Choroid plexus epithelial cell (primary cell): ENCODE measurements at regions not wholly inside any gene's neighbourhood (a gene's known extent, or its start where the extent isn't known, plus 50 kb on each side); places are given as distances from the start of the nearest gene placed in this dataset.

ENCODE experiments used
- DNase-seq: peaks from one replicate; pipeline ENCODE4 v3.0.0-alpha.2; 2010; ENCODE audit warnings: low read depth
- H3K4me3 ChIP-seq: 2 replicates; pipeline ENCODE4 v1.5.1; 2011; ENCODE audit warnings: low read depth, mild to moderate bottlenecking, control low read depth, low read length, moderate library complexity
- CTCF ChIP-seq: conservative IDR thresholded peaks from 2 replicates; pipeline ENCODE4 v1.5.1; 2011; ENCODE audit warnings: low read depth, mild to moderate bottlenecking, control low read depth, inconsistent platforms, low read length, moderate library complexity

DNA sequence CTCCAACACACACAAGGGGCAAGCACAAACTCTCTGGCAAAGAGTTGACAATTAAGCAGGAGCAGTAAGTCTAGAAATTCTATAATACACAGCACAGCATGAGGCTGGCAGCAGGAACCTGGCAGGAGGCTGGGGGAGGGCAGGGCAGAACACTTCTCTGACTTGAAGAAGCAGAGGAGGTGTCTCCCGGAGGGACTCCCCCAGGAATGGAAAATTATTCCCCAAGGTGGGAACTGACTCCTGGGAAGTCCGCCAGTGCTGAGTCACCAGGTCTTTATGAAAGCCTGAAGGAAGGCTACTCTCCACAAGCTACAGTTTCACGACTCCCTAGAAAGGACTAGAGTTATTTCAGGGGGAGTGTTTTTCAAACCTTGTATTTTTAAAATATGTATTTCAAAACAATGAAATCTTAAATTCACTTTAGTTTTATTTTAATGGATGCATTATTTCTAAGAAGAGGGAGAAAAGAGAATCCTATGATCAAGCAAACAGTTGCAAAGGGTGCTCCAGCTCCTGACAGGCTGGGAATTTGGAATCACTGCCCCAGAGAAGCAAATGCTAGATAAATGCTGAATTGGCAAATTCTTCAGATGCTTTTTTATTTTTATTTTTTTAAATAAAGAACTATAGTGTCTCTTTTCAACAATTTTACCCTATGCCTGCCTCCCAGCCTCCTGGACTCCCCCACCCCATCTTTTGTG, 192.8 kb downstream of the LY86 start:
- peak; percentile 58 for DNase-seq
- no peak for TF ChIP-seq CTCF
- H3K4me3 ChIP-seq: no peak overlapping the region

GRCh38 chr6:6781873-6782227, 193.3 kb downstream of the LY86 start:
- no peak for TF ChIP-seq CTCF
- no peak for DNase-seq
- H3K4me3 ChIP-seq: no peak overlapping the region

- H3K4me3 ChIP-seq: no peak overlapping the region
- TF ChIP-seq CTCF: no peak
- DNase-seq: no peak
Observed at GRCh38 chr6:6783721-6784120, 195.2 kb downstream of the LY86 start.

DNA sequence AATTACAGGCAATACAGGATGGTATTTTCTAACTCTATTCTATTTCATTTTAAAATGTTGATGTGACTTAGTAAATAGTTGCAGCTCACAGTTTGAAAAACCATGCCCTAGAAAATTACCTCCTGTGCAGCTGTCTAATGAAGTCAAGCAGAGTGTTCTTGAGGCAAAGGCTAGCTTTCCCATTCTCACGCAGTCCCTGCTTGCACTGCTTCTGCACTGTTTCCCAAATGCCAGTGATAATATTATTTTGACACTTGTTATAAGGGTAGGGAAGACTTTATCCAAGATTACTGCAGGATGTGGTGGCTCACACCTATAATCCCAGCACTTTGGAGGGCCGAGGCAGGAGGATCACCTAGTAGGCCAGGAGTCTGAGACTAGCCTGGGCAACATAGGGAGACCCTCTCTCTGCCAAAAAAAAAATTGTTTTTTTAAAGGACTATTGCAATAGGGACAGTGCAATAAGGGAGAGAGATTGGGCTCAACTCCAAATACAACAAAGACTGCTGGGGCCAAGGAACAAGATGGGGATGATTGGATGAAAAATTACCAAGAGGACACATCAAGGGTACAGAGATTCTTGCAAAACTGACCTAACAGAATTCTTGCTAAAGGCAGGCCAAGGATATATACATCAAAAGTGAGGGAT, 196.1 kb downstream of the LY86 start:
- no peak overlapping the region for H3K4me3 ChIP-seq
- peak; percentile 40 for DNase-seq
- no peak for TF ChIP-seq CTCF

DNA sequence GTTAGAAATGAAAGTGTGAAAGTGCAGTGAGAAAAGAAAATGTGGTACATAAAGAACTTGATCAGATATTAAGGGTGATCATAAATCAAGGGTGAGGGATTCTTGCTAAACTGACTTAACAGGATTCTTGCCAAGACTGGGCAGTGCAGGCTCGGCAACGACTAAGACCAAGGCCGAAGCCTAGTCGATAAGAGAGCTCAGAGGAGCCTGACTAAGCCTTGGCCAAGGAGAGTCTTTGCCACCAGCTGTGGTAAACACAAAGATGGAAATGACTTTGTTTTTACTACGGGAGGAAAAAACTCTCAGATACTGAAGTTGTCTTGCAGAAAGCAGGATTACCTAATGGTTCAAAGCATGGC, 196.6 kb downstream of the LY86 start:
- DNase-seq: no peak
- TF ChIP-seq CTCF: no peak
- no peak overlapping the region for H3K4me3 ChIP-seq

DNA sequence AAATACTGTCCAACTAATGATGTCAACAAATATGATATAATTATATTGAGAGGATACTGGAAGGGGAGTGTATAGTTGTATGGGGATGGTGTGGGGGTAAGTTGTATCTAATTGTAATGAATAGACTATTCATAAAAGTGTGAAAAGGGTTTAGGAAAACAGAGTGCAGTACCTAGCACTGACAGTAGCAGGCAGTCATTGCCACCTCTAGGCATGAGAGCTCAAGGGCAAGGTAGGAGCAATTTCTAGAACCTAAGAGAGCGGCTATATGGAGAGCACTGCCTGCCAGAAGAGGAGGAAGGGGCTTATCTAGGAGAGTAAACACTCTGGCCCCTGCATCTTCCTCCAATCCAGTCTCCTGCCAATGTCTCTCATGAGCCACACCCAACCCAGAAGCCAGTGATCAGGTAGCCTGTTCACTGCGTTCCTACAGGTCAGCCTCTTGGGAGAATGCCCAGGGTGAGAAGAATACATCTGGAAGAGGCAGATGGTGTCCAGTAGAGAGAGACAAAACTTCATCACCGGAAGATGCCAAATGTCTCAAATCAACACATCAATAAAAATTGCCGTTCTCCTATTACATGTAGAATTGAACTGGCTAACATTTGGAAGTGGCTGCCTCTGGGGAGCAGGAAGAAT, 200.0 kb downstream of the LY86 start:
- H3K4me3 ChIP-seq: no peak overlapping the region
- TF ChIP-seq CTCF: peak; percentile 80
- peak; percentile 54 for DNase-seq
